Fibroblast of mammary gland (primary cell): ENCODE measurements at regions not wholly inside any gene's neighbourhood (a gene's known extent, or its start where the extent isn't known, plus 50 kb on each side); places are given as distances from the start of the nearest gene placed in this dataset.
"Not testable (repeated sequence)": the region's sequence is repeated elsewhere in the genome, so short reads cannot be mapped to it uniquely, and the experiment has no call there.

Experiments used
- DNase-seq: peaks from one replicate; pipeline ENCODE4 v3.0.0-alpha.2; 2010; ENCODE audit warnings: low read depth
- H3K4me3 ChIP-seq: 2 replicates; pipeline ENCODE4 v1.5.1; 2011; ENCODE audit warnings: low read depth, mild to moderate bottlenecking, low read length, moderate library complexity; ENCODE audit not compliant: control insufficient read depth
- TF ChIP-seq, protein P1 (sequence below): conservative IDR thresholded peaks from 2 replicates; pipeline ENCODE4 v1.5.1; 2011; ENCODE audit warnings: low read depth, low read length, inconsistent platforms; ENCODE audit not compliant: control insufficient read depth, insufficient read depth

DNA sequence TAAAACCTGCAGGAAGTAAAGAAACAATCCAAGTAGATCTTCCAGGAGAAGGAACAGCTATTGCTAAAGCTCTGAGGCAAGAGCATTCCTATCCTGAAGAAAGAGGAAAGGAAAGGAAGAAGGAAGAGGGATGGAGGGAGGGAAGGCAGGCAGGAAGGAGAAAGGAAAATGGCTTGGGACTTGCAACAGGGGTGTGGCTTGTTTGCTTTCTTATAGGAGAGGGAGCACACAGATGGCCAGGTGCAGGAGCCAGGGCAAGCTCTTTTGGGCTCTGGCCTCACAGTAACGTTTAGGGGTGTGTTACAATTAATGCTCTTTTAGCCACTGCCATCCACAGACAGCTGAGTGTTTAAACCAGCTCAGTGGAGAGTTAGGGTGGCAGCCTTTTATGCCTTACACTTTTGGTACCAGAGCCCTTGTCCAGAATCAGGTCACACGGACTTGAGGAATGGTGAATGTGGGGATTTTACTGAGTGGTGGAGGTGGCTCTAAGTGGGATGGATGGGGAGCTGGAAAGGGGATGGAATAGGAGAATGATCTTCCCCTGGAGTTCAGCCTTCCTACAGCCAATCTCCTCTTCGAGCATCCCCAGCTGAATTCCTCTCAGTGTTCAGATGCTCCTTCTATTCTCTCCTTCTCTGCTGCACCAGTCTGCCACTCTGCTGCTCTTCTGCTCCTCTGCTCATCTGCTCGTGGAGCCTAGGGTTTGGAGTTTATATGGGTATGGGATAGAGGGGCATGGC, 108.7 kb upstream of the SLC39A10 start:
- no peak overlapping the region for H3K4me3 ChIP-seq
- TF ChIP-seq, protein P1, sequence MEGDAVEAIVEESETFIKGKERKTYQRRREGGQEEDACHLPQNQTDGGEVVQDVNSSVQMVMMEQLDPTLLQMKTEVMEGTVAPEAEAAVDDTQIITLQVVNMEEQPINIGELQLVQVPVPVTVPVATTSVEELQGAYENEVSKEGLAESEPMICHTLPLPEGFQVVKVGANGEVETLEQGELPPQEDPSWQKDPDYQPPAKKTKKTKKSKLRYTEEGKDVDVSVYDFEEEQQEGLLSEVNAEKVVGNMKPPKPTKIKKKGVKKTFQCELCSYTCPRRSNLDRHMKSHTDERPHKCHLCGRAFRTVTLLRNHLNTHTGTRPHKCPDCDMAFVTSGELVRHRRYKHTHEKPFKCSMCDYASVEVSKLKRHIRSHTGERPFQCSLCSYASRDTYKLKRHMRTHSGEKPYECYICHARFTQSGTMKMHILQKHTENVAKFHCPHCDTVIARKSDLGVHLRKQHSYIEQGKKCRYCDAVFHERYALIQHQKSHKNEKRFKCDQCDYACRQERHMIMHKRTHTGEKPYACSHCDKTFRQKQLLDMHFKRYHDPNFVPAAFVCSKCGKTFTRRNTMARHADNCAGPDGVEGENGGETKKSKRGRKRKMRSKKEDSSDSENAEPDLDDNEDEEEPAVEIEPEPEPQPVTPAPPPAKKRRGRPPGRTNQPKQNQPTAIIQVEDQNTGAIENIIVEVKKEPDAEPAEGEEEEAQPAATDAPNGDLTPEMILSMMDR = no peak
- no peak for DNase-seq

DNA sequence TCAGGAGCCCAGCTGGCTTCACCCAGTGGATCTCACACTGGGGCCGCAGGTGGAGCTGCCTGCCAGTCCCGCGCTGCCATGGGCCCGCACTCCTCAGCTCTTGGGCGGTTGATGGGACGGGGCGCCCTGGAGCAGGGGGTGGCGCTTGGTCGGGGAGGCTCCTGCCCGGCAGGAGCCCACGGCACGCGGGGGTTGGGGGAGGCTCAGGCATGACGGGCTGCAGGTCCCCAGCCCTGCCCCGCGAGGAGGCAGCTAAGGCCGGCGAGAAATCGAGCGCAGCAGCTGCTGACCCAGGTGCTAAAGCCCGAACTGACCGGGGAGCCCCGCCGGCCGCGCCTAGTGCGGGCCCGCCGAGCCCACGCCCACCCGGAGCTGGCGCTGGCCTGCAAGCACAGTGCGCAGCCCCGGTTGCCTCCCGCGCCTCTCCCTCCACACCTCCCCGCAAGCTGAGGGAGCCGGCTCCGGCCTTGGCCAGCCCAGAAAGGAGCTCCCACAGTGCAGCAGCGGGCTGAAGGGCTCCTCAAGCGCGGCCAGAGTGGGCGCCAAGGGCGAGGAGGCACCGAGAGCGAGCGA, 109.7 kb upstream of the SLC39A10 start:
- not testable (repeated sequence) for H3K4me3 ChIP-seq, DNase-seq

DNA sequence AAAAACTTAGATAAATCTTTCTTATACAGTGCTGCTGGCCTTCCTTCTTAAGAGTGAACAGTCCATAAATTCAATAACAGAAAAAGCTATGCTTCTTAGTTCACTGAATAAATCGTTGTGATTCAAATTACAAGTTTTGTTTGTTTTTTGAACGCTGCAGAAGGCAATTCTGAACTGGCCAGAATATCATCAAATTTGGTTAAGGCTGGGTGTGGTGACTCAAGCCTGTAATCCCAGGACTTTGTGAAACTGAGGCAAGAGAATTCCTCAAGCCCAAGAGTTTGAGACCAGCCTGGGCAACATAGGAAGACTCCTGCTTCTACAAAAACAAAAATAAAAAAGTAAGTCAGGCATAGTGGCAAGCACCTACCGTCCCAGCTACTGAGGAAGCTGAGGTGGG, 111.2 kb upstream of the SLC39A10 start:
- no peak overlapping the region for H3K4me3 ChIP-seq
- TF ChIP-seq, protein P1 = no peak
- DNase-seq = no peak

DNA sequence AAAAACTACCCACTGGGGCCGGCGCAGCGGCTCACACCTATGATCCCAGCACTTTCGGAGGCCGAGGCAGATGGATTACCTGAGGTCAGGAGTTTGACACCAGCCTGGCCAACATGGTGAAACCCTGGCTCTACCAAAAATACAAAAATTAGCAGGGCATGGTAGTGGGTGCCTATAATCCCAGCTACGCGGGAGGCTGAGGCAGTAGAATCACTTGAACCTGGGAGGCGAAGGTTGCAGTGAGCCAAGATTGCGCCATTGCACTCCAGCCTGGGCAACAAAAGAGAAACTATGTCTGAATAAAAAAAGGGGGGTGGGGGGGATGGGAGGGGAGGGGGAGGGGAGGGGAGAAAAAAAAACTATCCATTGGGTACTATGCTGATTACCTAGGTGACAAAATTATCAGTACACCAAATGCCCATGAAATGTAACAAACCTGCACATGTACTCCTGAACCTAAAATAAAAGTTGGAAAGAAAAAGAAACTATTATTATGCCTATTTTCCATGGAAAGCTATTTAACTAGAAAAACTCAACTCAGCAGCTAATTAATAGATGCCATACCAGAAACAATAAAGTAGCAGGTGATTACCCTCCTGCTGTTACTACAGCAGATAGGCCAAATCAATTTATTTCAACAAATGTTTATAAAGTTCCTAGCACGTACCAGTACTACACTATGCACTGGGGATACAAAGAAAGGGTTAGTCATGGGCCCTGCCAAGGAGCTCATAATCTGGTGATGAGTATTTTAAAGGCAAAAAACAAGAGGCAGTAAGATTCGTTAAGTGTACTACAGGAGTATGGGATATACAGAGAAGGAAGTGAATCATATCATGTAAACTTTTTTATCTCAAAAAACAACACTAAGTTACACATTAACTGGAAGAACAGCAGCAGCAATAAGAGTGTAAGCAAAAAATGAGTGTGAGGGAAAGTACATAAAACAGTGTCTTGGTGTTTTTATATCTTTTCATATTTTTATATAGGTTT, 112.8 kb upstream of the SLC39A10 start:
- H3K4me3 ChIP-seq = no peak overlapping the region
- TF ChIP-seq, protein P1 = no peak
- DNase-seq = peak; percentile 53

DNA sequence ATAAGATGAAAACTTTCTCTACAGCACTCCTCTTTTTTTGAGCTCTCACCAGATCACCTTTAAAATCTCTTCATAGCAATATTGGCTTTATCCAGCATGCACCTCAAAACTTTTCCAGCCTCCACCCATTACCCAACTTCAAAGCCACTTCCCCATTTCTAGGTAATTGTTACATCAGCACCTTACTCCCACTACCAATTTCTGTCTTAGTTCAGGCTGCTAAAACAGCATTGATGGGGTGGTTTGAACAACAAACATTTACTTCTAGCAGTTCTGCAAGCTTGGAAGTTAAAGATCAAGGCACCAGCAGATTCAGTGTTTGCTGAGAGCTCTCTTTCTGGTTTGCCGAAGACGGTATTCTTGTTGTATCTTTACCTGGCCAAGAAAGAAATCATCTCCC, 114.0 kb upstream of the SLC39A10 start:
- no peak for DNase-seq
- TF ChIP-seq, protein P1 = no peak

DNA sequence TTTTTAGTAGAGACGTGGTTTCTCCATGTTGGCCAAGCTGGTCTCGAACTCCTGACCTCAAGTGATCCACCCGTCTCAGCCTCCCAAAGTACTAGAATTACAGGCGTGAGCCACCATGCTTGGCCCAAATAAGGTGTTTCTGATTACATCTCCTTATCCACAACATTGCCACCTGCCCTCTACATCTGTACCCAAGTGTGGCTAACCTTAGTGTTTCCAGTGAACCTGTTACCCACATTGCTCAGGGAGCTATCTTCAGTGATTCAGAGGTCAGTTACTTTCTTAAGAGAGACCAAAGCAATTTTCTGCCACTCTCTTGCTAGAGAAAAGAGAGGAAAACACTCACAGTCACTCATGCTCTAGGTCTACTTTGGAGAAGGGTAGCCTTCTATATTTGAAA, 115.0 kb upstream of the SLC39A10 start:
- no peak overlapping the region for H3K4me3 ChIP-seq
- DNase-seq = no peak
- TF ChIP-seq, protein P1 = no peak

More for the DNA sequence above, 114.0 kb upstream of the SLC39A10 start:
- no peak overlapping the region for H3K4me3 ChIP-seq
